ENCODE measurements at regions not wholly inside any gene's neighbourhood (a gene's known extent, or its start where the extent isn't known, plus 50 kb on each side); places are given as distances from the start of the nearest gene placed in this dataset.
A peak's percentile ranks its signal among the peaks of the same experiment; 100 is the strongest.

DNA sequence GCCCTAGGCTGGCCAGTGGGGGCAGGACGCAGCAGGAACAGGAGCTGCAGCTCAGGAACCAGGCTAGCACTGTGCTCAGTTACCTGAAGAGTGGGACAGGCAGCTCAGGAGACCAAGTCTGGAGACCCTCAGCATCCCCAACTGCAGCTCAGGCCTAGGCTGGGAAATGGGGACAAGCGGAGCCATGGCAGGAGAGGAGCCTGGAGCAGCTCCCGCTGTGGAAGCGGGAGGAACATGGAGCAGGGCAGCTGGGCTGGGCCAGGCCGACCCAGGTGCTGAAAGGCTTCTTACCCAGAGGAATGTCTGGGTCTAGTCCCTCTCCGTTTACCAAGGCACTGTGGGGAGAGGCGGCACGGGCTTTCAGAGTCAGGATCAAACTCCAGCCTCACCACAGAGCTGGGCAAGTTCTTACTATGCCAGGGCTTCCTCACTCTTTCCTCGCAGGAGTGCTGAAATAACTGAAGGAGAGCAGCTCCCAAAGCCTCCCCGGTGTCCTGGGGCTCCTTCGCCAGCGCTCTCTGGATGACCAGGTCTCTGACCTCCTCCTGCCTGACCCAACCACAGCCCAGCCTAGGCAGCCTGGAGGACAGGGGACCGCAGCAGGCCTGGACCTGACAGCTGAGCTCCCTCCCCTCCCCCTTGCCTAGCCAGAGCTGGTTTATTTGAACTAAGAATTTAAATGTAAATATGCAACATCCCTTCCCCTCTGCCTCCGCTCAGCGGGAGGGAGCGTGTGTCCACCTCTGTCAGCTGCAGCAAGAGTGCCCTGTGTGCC lies 247.8 kb upstream of the SIX2 start:
- Histone ChIP-seq H4K91ac (ENCODE audit: low read length) (peak overlapping the region; percentile 47), H3K18ac (ENCODE audit: low read depth in 1 of 2, low read length in 2 of 2) (peak overlapping the region; percentile 16 to 89), H3K27ac (ENCODE audit: low read length, poor library complexity, severe bottlenecking) (no peak overlapping the region), H3K4me3 (ENCODE audit: insufficient read depth in 1 of 2, low read depth in 1 of 2, low read length in 2 of 2) (no peak overlapping the region), H2BK15ac (ENCODE audit: low read depth, poor library complexity, severe bottlenecking) (no peak overlapping the region), H2BK120ac (ENCODE audit: low read depth, low read length) (no peak overlapping the region), H3K4me2 (ENCODE audit: low read length, poor library complexity, severe bottlenecking) (no peak overlapping the region), H3K4ac (ENCODE audit: low read depth in 1 of 2, low read length in 2 of 2) (peak overlapping the region in 1 of 2 experiments; percentile 47), H3K14ac (ENCODE audit: low read length in 2 of 2) (peak overlapping the region in 1 of 2 experiments; percentile 75), H3K36me3 (ENCODE audit: control insufficient read depth in 1 of 2, insufficient read depth in 2 of 2, low read depth in 1 of 2, low read length in 2 of 2) (no peaks in the 10 kb centered on the region), H3K79me1 (replicated peaks; ENCODE audit: low read length, poor library complexity, severe bottlenecking) (no peaks in the 10 kb centered on the region), H3K23ac (ENCODE audit: low read length in 2 of 2) (peak overlapping the region in 1 of 2 experiments; percentile 43), H3K4me1 (ENCODE audit: control insufficient read depth, insufficient read depth, low read depth, low read length) (peaks cover 18% of the 10 kb centered on the region), H2BK12ac (ENCODE audit: low read length in 2 of 2) (peak overlapping the region in 1 of 2 experiments; percentile 96), H3K27me3 (ENCODE audit: control insufficient read depth in 1 of 2, insufficient read depth in 1 of 2, low read length in 2 of 2) (peaks cover 0 to 16% of the 10 kb centered on the region in 2 experiments), H2AFZ (ENCODE audit: low read depth, low read length) (peak overlapping the region; percentile 31), H2AK5ac (ENCODE audit: low read length, severe bottlenecking) (peak overlapping the region; percentile 55), H3K9ac (ENCODE audit: low read length) (no peak overlapping the region), H2BK5ac (ENCODE audit: low read depth, low read length, poor library complexity, severe bottlenecking) (no peak overlapping the region), H4K8ac (ENCODE audit: low read length) (peak overlapping the region; percentile 27), H3K9me3 (ENCODE audit: control insufficient read depth, low read length) (no peaks in the 10 kb centered on the region)
- DNase-seq: peak; percentile 38
- 60% methylated on average over 14 of the region's 16 CpGs for WGBS

GRCh38 chr2:45256173-45256866 lies 247.1 kb upstream of the SIX2 start:
- WGBS: 76% methylated on average over 6 of the region's 7 CpGs
- Histone ChIP-seq H3K9ac (ENCODE audit: low read length) (no peak overlapping the region), H2AK5ac (ENCODE audit: low read length, severe bottlenecking) (peak overlapping the region; percentile 55), H3K23ac (ENCODE audit: low read length in 2 of 2) (peak overlapping the region in 1 of 2 experiments; percentile 43), H3K27ac (ENCODE audit: low read length, poor library complexity, severe bottlenecking) (no peak overlapping the region), H2BK5ac (ENCODE audit: low read depth, low read length, poor library complexity, severe bottlenecking) (no peak overlapping the region), H3K36me3 (ENCODE audit: control insufficient read depth in 1 of 2, insufficient read depth in 2 of 2, low read depth in 1 of 2, low read length in 2 of 2) (no peaks in the 10 kb centered on the region), H4K8ac (ENCODE audit: low read length) (no peak overlapping the region), H4K91ac (ENCODE audit: low read length) (peak overlapping the region; percentile 47), H3K18ac (ENCODE audit: low read depth in 1 of 2, low read length in 2 of 2) (peak overlapping the region; percentile 16 to 89), H2BK12ac (ENCODE audit: low read length in 2 of 2) (peak overlapping the region in 1 of 2 experiments; percentile 96), H3K27me3 (ENCODE audit: control insufficient read depth in 1 of 2, insufficient read depth in 1 of 2, low read length in 2 of 2) (peaks cover 0 to 10% of the 10 kb centered on the region in 2 experiments), H2AFZ (ENCODE audit: low read depth, low read length) (peak overlapping the region; percentile 31), H3K14ac (ENCODE audit: low read length in 2 of 2) (peak overlapping the region in 1 of 2 experiments; percentile 75), H3K4me1 (ENCODE audit: control insufficient read depth, insufficient read depth, low read depth, low read length) (peaks cover 16% of the 10 kb centered on the region), H2BK15ac (ENCODE audit: low read depth, poor library complexity, severe bottlenecking) (no peak overlapping the region), H3K4me3 (ENCODE audit: insufficient read depth in 1 of 2, low read depth in 1 of 2, low read length in 2 of 2) (no peak overlapping the region), H3K79me1 (replicated peaks; ENCODE audit: low read length, poor library complexity, severe bottlenecking) (no peaks in the 10 kb centered on the region), H2BK120ac (ENCODE audit: low read depth, low read length) (no peak overlapping the region), H3K9me3 (ENCODE audit: control insufficient read depth, low read length) (no peaks in the 10 kb centered on the region), H3K4ac (ENCODE audit: low read depth in 1 of 2, low read length in 2 of 2) (peak overlapping the region in 1 of 2 experiments; percentile 47), H3K4me2 (ENCODE audit: low read length, poor library complexity, severe bottlenecking) (no peak overlapping the region)
- peak; percentile 47 for DNase-seq

GRCh38 chr2:45255563-45255962 lies 246.3 kb upstream of the SIX2 start:
- Histone ChIP-seq H3K18ac (ENCODE audit: low read depth in 1 of 2, low read length in 2 of 2) (no peak overlapping the region), H4K8ac (ENCODE audit: low read length) (no peak overlapping the region), H3K4me3 (ENCODE audit: insufficient read depth in 1 of 2, low read depth in 1 of 2, low read length in 2 of 2) (no peak overlapping the region), H2AK5ac (ENCODE audit: low read length, severe bottlenecking) (no peak overlapping the region), H2AFZ (ENCODE audit: low read depth, low read length) (no peak overlapping the region), H3K9me3 (ENCODE audit: control insufficient read depth, low read length) (no peaks in the 10 kb centered on the region), H3K27me3 (ENCODE audit: control insufficient read depth in 1 of 2, insufficient read depth in 1 of 2, low read length in 2 of 2) (peaks cover 0 to 7% of the 10 kb centered on the region in 2 experiments), H2BK5ac (ENCODE audit: low read depth, low read length, poor library complexity, severe bottlenecking) (no peak overlapping the region), H3K36me3 (ENCODE audit: control insufficient read depth in 1 of 2, insufficient read depth in 2 of 2, low read depth in 1 of 2, low read length in 2 of 2) (no peaks in the 10 kb centered on the region), H4K91ac (ENCODE audit: low read length) (no peak overlapping the region), H3K4me1 (ENCODE audit: control insufficient read depth, insufficient read depth, low read depth, low read length) (peaks cover 16% of the 10 kb centered on the region), H2BK15ac (ENCODE audit: low read depth, poor library complexity, severe bottlenecking) (peak overlapping the region; percentile 64), H3K9ac (ENCODE audit: low read length) (no peak overlapping the region), H3K79me1 (replicated peaks; ENCODE audit: low read length, poor library complexity, severe bottlenecking) (no peaks in the 10 kb centered on the region), H3K27ac (ENCODE audit: low read length, poor library complexity, severe bottlenecking) (no peak overlapping the region), H3K4ac (ENCODE audit: low read depth in 1 of 2, low read length in 2 of 2) (no peak overlapping the region), H3K4me2 (ENCODE audit: low read length, poor library complexity, severe bottlenecking) (no peak overlapping the region), H3K14ac (ENCODE audit: low read length in 2 of 2) (no peak overlapping the region), H2BK120ac (ENCODE audit: low read depth, low read length) (no peak overlapping the region), H2BK12ac (ENCODE audit: low read length in 2 of 2) (no peak overlapping the region), H3K23ac (ENCODE audit: low read length in 2 of 2) (no peak overlapping the region)
- DNase-seq: no peak
- WGBS: 44% methylated on average over 3 of the region's 3 CpGs

DNA sequence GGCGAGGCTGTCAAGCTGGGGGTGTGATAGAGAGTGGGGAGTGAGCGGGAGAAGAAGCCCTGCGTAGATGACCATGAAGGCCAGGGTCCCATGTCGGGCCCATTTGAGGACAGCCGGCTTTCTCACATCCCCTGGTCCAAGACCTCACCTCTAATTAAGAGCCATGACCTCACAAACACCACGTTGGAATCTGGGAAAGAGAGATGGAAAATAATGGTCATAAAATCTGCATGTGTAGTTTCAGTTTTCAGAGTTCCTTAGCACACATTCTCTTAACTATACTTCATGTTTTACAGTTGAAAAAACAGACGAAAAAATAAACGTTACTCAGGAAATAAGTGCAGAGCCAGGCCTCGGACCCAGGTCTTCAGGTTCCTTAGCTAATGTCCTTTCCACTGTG lies 244.8 kb upstream of the SIX2 start:
- no peak overlapping the region for H4K91ac ChIP-seq (ENCODE audit: low read length)
- H3K9me3 ChIP-seq (ENCODE audit: control insufficient read depth, low read length): no peaks in the 10 kb centered on the region
- H3K4me1 ChIP-seq (ENCODE audit: control insufficient read depth, insufficient read depth, low read depth, low read length): peaks cover 16% of the 10 kb centered on the region
- no peak for DNase-seq
- no peak overlapping the region for H2AK5ac ChIP-seq (ENCODE audit: low read length, severe bottlenecking)
- no peaks in the 10 kb centered on the region for H3K36me3 ChIP-seq (ENCODE audit: control insufficient read depth in 1 of 2, insufficient read depth in 2 of 2, low read depth in 1 of 2, low read length in 2 of 2)
- no peak overlapping the region for H2AFZ ChIP-seq (ENCODE audit: low read depth, low read length)
- no peak overlapping the region for H3K9ac ChIP-seq (ENCODE audit: low read length)
- no peak overlapping the region for H2BK15ac ChIP-seq (ENCODE audit: low read depth, poor library complexity, severe bottlenecking)
- no peak overlapping the region for H2BK120ac ChIP-seq (ENCODE audit: low read depth, low read length)
- H2BK5ac ChIP-seq (ENCODE audit: low read depth, low read length, poor library complexity, severe bottlenecking): no peak overlapping the region
- no peaks in the 10 kb centered on the region for H3K79me1 ChIP-seq (replicated peaks; ENCODE audit: low read length, poor library complexity, severe bottlenecking)
- H3K14ac ChIP-seq (ENCODE audit: low read length in 2 of 2): no peak overlapping the region
- no peaks in the 10 kb centered on the region for H3K27me3 ChIP-seq (ENCODE audit: control insufficient read depth in 1 of 2, insufficient read depth in 1 of 2, low read length in 2 of 2)
- 89% methylated on average over 5 of the region's 9 CpGs for WGBS
- no peak overlapping the region for H3K4me3 ChIP-seq (ENCODE audit: insufficient read depth in 1 of 2, low read depth in 1 of 2, low read length in 2 of 2)
- no peak overlapping the region for H3K18ac ChIP-seq (ENCODE audit: low read depth in 1 of 2, low read length in 2 of 2)
- peak overlapping the region in 1 of 2 experiments; percentile 25 for H2BK12ac ChIP-seq (ENCODE audit: low read length in 2 of 2)
- H3K23ac ChIP-seq (ENCODE audit: low read length in 2 of 2): no peak overlapping the region
- no peak overlapping the region for H4K8ac ChIP-seq (ENCODE audit: low read length)
- no peak overlapping the region for H3K27ac ChIP-seq (ENCODE audit: low read length, poor library complexity, severe bottlenecking)
- H3K4me2 ChIP-seq (ENCODE audit: low read length, poor library complexity, severe bottlenecking): no peak overlapping the region
- no peak overlapping the region for H3K4ac ChIP-seq (ENCODE audit: low read depth in 1 of 2, low read length in 2 of 2)
